Subcutaneous abdominal adipose tissue (tissue), 5 donors: ENCODE measurements at regions not wholly inside any gene's neighbourhood (a gene's known extent, or its start where the extent isn't known, plus 50 kb on each side); places are given as distances from the start of the nearest gene placed in this dataset.

Experiments
- H3K27ac ChIP-seq: one replicate; pipeline ENCODE4 v1.7.0; 2013; ENCODE audit warnings: low read depth, mild to moderate bottlenecking, inconsistent platforms, low read length, moderate library complexity
- H3K27me3 ChIP-seq, 5 donors: one replicate each; pipeline ENCODE4 v1.7.0; 2013; ENCODE audit warnings: low read length in 5 of 5, inconsistent platforms in 1 of 5; ENCODE audit not compliant: control insufficient read depth in 5 of 5, insufficient read depth in 4 of 5
- H3K36me3 ChIP-seq, 5 donors: one replicate each; pipeline ENCODE4 v1.7.0; 2013; ENCODE audit warnings: low read length in 5 of 5; ENCODE audit not compliant: control insufficient read depth in 5 of 5, insufficient read depth in 5 of 5
- H3K4me1 ChIP-seq, 5 donors: one replicate each; pipeline ENCODE4 v1.7.0; 2013; ENCODE audit warnings: low read length in 5 of 5, mild to moderate bottlenecking in 3 of 5, moderate library complexity in 1 of 5; ENCODE audit not compliant: control insufficient read depth in 5 of 5, insufficient read depth in 5 of 5
- H3K4me3 ChIP-seq, 5 donors: one replicate each; pipeline ENCODE4 v1.7.0; 2013; ENCODE audit warnings: low read length in 5 of 5, low read depth in 1 of 5
- H3K9ac ChIP-seq, 5 donors: one replicate each; pipeline ENCODE4 v1.7.0; 2013; ENCODE audit warnings: low read length in 5 of 5, mild to moderate bottlenecking in 4 of 5, moderate library complexity in 3 of 5
- H3K9me3 ChIP-seq, 5 donors: one replicate each; pipeline ENCODE4 v1.7.0; 2013; ENCODE audit warnings: low read length in 5 of 5; ENCODE audit not compliant: control insufficient read depth in 5 of 5
- donor health status: healthy.
- donor health status: healthy.
- donor health status: healthy.
- donor health status: healthy.
- donor health status: healthy.

DNA sequence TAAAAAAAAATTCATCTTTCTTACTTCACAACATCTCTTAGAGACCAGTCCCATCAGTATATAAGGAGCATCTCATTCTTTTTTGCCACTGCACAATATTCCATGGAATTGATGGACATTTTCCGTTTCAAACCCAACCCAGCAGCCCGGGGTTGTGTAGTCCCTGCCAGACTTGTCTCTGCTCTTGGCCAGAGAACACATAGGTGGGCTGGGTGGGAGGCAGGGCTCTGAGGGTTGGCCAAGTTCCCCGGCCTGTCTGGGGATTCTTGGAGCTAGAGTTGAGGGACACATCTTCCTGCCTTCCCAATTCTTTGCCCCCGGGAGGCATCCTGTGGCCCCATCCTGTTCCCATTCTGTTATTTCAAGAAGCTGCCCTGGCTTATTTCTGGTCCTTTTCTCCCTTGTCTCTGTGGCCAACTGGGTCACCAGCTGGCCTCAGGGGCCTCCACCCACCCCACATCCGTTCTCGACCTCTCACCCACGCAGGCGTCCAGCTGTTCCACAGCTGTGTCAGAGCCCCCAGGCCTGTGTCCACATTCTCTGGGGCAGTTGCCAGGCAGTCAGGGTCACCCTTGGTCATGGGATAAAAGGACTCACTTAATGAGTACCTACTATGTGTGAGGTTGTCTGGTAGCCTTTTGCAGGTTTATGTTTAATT, 52.0 kb upstream of the CCDC63 start:
- Histone ChIP-seq H3K27me3 (no peaks in the 10 kb centered on the region), H3K9ac (peak overlapping the region in 1 of 5 donors; percentile 35), H3K36me3 (no peaks in the 10 kb centered on the region), H3K4me1 (peaks cover 6 to 29% (median 21%) of the 10 kb centered on the region in 5 donors), H3K4me3 (no peak overlapping the region), H3K9me3 (peaks cover 0 to 6% (median 2%) of the 10 kb centered on the region in 5 donors), H3K27ac (no peak overlapping the region)

DNA sequence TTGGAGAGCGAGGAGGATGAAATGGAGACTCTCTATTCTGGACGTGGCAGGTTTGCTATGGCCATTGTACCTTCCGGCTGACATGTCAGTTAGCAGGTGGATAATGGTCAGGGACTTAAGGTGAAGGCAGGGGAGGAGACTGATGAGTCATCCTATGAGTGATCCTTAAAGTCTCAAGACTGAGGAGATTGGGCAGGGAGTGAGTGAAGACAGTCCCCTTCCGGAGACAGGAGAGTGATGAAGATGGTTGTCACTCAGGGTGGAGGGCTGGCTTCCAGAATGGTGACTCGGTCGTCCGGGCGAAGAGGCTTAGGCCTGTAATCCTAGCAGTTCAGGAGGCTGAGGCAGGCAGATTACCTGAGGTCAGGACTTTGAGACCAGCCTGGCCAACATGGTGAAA, 49.8 kb upstream of the CCDC63 start:
- H3K27ac ChIP-seq: no peak overlapping the region
- H3K27me3 ChIP-seq: no peaks in the 10 kb centered on the region
- peaks cover 0 to 9% (median 6%) of the 10 kb centered on the region in 5 donors for H3K9me3 ChIP-seq
- peaks cover 1 to 10% (median 8%) of the 10 kb centered on the region in 5 donors for H3K4me1 ChIP-seq
- H3K9ac ChIP-seq: no peak overlapping the region
- no peak overlapping the region for H3K4me3 ChIP-seq
- H3K36me3 ChIP-seq: no peaks in the 10 kb centered on the region
